HFFc6 (cell line): ENCODE measurements at regions not wholly inside any gene's neighbourhood (a gene's known extent, or its start where the extent isn't known, plus 50 kb on each side); places are given as distances from the start of the nearest gene placed in this dataset.
"Not testable (repeated sequence)": the region's sequence is repeated elsewhere in the genome, so short reads cannot be mapped to it uniquely, and the experiment has no call there.

Source experiments
- DNase-seq: peaks from one replicate; pipeline ENCODE4 v3.0.0-alpha.2; 2018
- H3K27ac Mint-ChIP-seq: 2 replicates; pipeline ENCODE4 v1.8.0; 2020; ENCODE audit warnings: mild to moderate bottlenecking, mixed read lengths
- H3K27me3 Mint-ChIP-seq: 2 replicates; pipeline ENCODE4 v1.8.0; 2021; ENCODE audit warnings: mild to moderate bottlenecking, moderate library complexity, mixed read lengths; ENCODE audit not compliant: insufficient read depth
- H3K36me3 Mint-ChIP-seq: 2 replicates; pipeline ENCODE4 v1.8.0; 2021; ENCODE audit warnings: low read depth, mixed read lengths
- H3K4me1 Mint-ChIP-seq: 2 replicates; pipeline ENCODE4 v1.8.0; 2020; ENCODE audit warnings: low read depth, mixed read lengths
- H3K4me3 Mint-ChIP-seq: 2 replicates; pipeline ENCODE4 v1.8.0; 2020; ENCODE audit warnings: mild to moderate bottlenecking, moderate library complexity, mixed read lengths
- H3K9me3 Mint-ChIP-seq: 2 replicates; pipeline ENCODE4 v1.8.0; 2020; ENCODE audit warnings: mild to moderate bottlenecking, mixed read lengths
- TF ChIP-seq, protein P1 (sequence below): fragments of 200-600 bp; sonication (generic); IDR thresholded peaks from 2 replicates; pipeline ENCODE4 v1.5.0; 2021; ENCODE audit warnings: antibody characterized with exemption, mild to moderate bottlenecking

- Mint-ChIP-seq H3K27ac (no peak overlapping the region), H3K9me3 (no peaks in the 10 kb centered on the region), H3K36me3 (no peaks in the 10 kb centered on the region), H3K4me1 (peaks cover 11% of the 10 kb centered on the region), H3K4me3 (no peak overlapping the region), H3K27me3 (peaks cover 36% of the 10 kb centered on the region)
- no peak for DNase-seq
- TF ChIP-seq, protein P1, sequence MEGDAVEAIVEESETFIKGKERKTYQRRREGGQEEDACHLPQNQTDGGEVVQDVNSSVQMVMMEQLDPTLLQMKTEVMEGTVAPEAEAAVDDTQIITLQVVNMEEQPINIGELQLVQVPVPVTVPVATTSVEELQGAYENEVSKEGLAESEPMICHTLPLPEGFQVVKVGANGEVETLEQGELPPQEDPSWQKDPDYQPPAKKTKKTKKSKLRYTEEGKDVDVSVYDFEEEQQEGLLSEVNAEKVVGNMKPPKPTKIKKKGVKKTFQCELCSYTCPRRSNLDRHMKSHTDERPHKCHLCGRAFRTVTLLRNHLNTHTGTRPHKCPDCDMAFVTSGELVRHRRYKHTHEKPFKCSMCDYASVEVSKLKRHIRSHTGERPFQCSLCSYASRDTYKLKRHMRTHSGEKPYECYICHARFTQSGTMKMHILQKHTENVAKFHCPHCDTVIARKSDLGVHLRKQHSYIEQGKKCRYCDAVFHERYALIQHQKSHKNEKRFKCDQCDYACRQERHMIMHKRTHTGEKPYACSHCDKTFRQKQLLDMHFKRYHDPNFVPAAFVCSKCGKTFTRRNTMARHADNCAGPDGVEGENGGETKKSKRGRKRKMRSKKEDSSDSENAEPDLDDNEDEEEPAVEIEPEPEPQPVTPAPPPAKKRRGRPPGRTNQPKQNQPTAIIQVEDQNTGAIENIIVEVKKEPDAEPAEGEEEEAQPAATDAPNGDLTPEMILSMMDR: 0 out of 2 replicates have a peak, but pooled peaks have one; percentile 21
Observed at GRCh38 chr12:11545484-11546330, 103.8 kb upstream of the ETV6 start.

GRCh38 chr12:11546582-11547270 is 102.7 kb upstream of the ETV6 start:
- not testable (repeated sequence) for DNase-seq, H3K27ac Mint-ChIP-seq, H3K9me3 Mint-ChIP-seq, H3K36me3 Mint-ChIP-seq
- Mint-ChIP-seq H3K4me1 (peaks cover 11% of the 10 kb centered on the region), H3K27me3 (peaks cover 31% of the 10 kb centered on the region), H3K4me3 (peak overlapping the region; percentile 48; the same call in 1 of the 2 replicates)

GRCh38 chr12:11547271-11547646 is 102.2 kb upstream of the ETV6 start:
- H3K27ac Mint-ChIP-seq, H3K9me3 Mint-ChIP-seq, H3K36me3 Mint-ChIP-seq, DNase-seq: not testable (repeated sequence)
- H3K27me3 Mint-ChIP-seq: peaks cover 29% of the 10 kb centered on the region
- peak overlapping the region; percentile 48; the same call in 1 of the 2 replicates for H3K4me3 Mint-ChIP-seq
- H3K4me1 Mint-ChIP-seq: peaks cover 11% of the 10 kb centered on the region

GRCh38 chr12:11549119-11549518 is 100.4 kb upstream of the ETV6 start:
- H3K36me3 Mint-ChIP-seq: no peaks in the 10 kb centered on the region
- peaks cover 23% of the 10 kb centered on the region for H3K27me3 Mint-ChIP-seq
- no peaks in the 10 kb centered on the region for H3K9me3 Mint-ChIP-seq
- no peak for DNase-seq
- H3K4me3 Mint-ChIP-seq: no peak overlapping the region
- H3K4me1 Mint-ChIP-seq: peaks cover 11% of the 10 kb centered on the region
- TF ChIP-seq, protein P1: no peak
- H3K27ac Mint-ChIP-seq: no peak overlapping the region

GRCh38 chr12:11553871-11554533 is 95.5 kb upstream of the ETV6 start:
- Mint-ChIP-seq H3K9me3 (no peaks in the 10 kb centered on the region), H3K4me1 (peaks cover 12% of the 10 kb centered on the region; the same call in 1 of the 2 replicates), H3K36me3 (no peaks in the 10 kb centered on the region), H3K4me3 (no peak overlapping the region), H3K27me3 (peaks cover 33% of the 10 kb centered on the region), H3K27ac (no peak overlapping the region)
- TF ChIP-seq, protein P1: peak; percentile 80
- DNase-seq: peak; percentile 54

- TF ChIP-seq, protein P1: no peak
- no peak for DNase-seq
- no peaks in the 10 kb centered on the region for H3K9me3 Mint-ChIP-seq
- peaks cover 12% of the 10 kb centered on the region; the same call in 1 of the 2 replicates for H3K4me1 Mint-ChIP-seq
- H3K27me3 Mint-ChIP-seq: peaks cover 29% of the 10 kb centered on the region
- H3K27ac Mint-ChIP-seq: no peak overlapping the region
- H3K36me3 Mint-ChIP-seq: no peaks in the 10 kb centered on the region
- H3K4me3 Mint-ChIP-seq: no peak overlapping the region
Observed at GRCh38 chr12:11555195-11555594, 94.3 kb upstream of the ETV6 start.
